K562 (cell line): ENCODE measurements at regions not wholly inside any gene's neighbourhood (a gene's known extent, or its start where the extent isn't known, plus 50 kb on each side); places are given as distances from the start of the nearest gene placed in this dataset.

Experiments used
- ATAC-seq: fragments of 200-7000 bp; cut with Tn5 transposase; 3 replicates; pipeline ENCODE4 v1.9.1; 2020; ENCODE audit warnings: moderate library complexity
- BruUV-seq: library from RNA; stranded (reverse); fragments of 400-500 nt; replicated peaks from 2 replicates; lab custom pipeline; 2021; lab: Mats Ljungman, UMichigan
- CTCF ChIA-PET: fragments of 300-600 bp; formaldehyde crosslinking; extraction: SDS; loops from one replicate; lab custom pipeline; 2021; ENCODE audit warnings: low intra/inter-chr PET ratio; lab: Yijun Ruan, JAX
- POLR2A ChIA-PET: fragments of 300-600, 350-650 bp; sonication (Branson Sonifier 250); formaldehyde crosslinking; extraction: SDS; loops from one replicate; lab custom pipeline; 2021; ENCODE audit warnings: antibody characterized with exemption, inconsistent platforms; lab: Yijun Ruan, JAX
- DNase-seq, 4 experiments: peaks; one replicate each; pipeline versions ENCODE4 v3.0.0 to v3.0.0-alpha.2; 2011 to 2018; ENCODE audit warnings: low spot score in 3 of 4, mixed read lengths in 3 of 4; ENCODE audit errors: extremely low read depth in 1 of 4
- FAIRE-seq: peaks from 2 replicates; lab custom pipeline; 2011; peaks lifted over from hg19 to GRCh38; lab: Jason Lieb, UNC
- H2AFZ ChIP-seq: 2 replicates; pipeline ENCODE4 v1.6.0; 2011; ENCODE audit warnings: low read depth, low read length, control low read depth, inconsistent platforms
- H3K27ac ChIP-seq: fragments of 200-600 bp; 3 replicates; pipeline ENCODE4 v1.8.0; 2011; ENCODE audit warnings: low read depth, mild to moderate bottlenecking, control low read depth, inconsistent platforms, low read length, moderate library complexity, mixed read lengths; ENCODE audit errors: extremely low read depth
- H3K27me3 ChIP-seq, 2 experiments: fragments of 300-600 bp in 1 of 2; 2 replicates in 1 of 2; 3 replicates in 1 of 2; pipeline versions ENCODE4 v1.6.0 to v1.8.0; 2011; ENCODE audit warnings: inconsistent platforms in 2 of 2, low read length in 2 of 2, mild to moderate bottlenecking in 1 of 2, mixed read lengths in 1 of 2, moderate library complexity in 1 of 2; ENCODE audit not compliant: control insufficient read depth in 2 of 2, insufficient read depth in 2 of 2
- H3K36me3 ChIP-seq: fragments of 300-600 bp; 3 replicates; pipeline ENCODE4 v1.8.0; 2011; ENCODE audit warnings: mild to moderate bottlenecking, low read length, inconsistent platforms; ENCODE audit not compliant: control insufficient read depth, insufficient read depth
- H3K4me1 ChIP-seq, 2 experiments: fragments of 200-600 bp in 1 of 2; replicated peaks in 1 of 2; 2 replicates in 1 of 2; 3 replicates in 1 of 2; pipeline versions ENCODE4 v1.5.1 to v1.8.0; 2011; ENCODE audit warnings: inconsistent platforms in 2 of 2, low read length in 2 of 2, mild to moderate bottlenecking in 1 of 2, mixed read lengths in 1 of 2, moderate library complexity in 1 of 2; ENCODE audit not compliant: control insufficient read depth in 2 of 2, insufficient read depth in 2 of 2
- H3K4me2 ChIP-seq: 2 replicates; pipeline ENCODE4 v1.6.1; 2011; ENCODE audit warnings: low read length, control low read depth, inconsistent platforms, mixed read lengths; ENCODE audit not compliant: insufficient read depth
- H3K4me3 ChIP-seq: fragments of 200-600 bp; sonication (generic), shearing (Covaris generic); 2 replicates; pipeline ENCODE4 v1.5.1; 2016; ENCODE audit warnings: control low read depth, inconsistent platforms
- H3K79me2 ChIP-seq: fragments of 200-600 bp; 3 replicates; pipeline ENCODE4 v1.8.0; 2011; ENCODE audit warnings: low read length, inconsistent platforms; ENCODE audit not compliant: control insufficient read depth, insufficient read depth
- H3K9ac ChIP-seq, 2 experiments: 2 replicates each; pipeline versions ENCODE4 v1.6.0 to v1.6.1; 2011; ENCODE audit warnings: low read depth in 2 of 2, low read length in 2 of 2, control low read depth in 1 of 2, inconsistent platforms in 1 of 2, mild to moderate bottlenecking in 1 of 2, mixed read lengths in 1 of 2; ENCODE audit not compliant: insufficient read depth in 1 of 2
- H3K9me1 ChIP-seq: one replicate; pipeline ENCODE4 v1.6.0; 2011; ENCODE audit warnings: inconsistent platforms, mild to moderate bottlenecking, low read length, moderate library complexity; ENCODE audit not compliant: control insufficient read depth, insufficient read depth
- H3K9me3 ChIP-seq: replicated peaks from 2 replicates; pipeline ENCODE4 v1.5.1; 2011; ENCODE audit warnings: low read depth, low read length, inconsistent platforms; ENCODE audit not compliant: control insufficient read depth, insufficient read depth
- H4K20me1 ChIP-seq: replicated peaks from 2 replicates; pipeline ENCODE4 v1.6.1; 2011; ENCODE audit warnings: low read length, inconsistent platforms, mixed read lengths; ENCODE audit not compliant: control insufficient read depth, insufficient read depth
- CEBPG ChIP-seq, 3 experiments: fragments of 200-800 bp in 1 of 3; sonication (Bioruptor generic) in 1 of 3; sonication (generic) in 1 of 3; formaldehyde crosslinking in 1 of 3; IDR thresholded peaks in 2 of 3; conservative IDR thresholded peaks in 1 of 3; 2 replicates each; pipeline versions ENCODE4 v1.6.1 to v1.8.0; 2016 to 2022; ENCODE audit warnings: missing compliant biosample characterization in 2 of 3, missing genetic modification characterization in 2 of 3, mild to moderate bottlenecking in 1 of 3, missing genetic modification reagents in 1 of 3
- DDX20 ChIP-seq: fragments of 450-650 bp; IDR thresholded peaks from 2 replicates; pipeline ENCODE4 v1.6.1; 2016; ENCODE audit warnings: missing genetic modification characterization, low read depth, mild to moderate bottlenecking, missing compliant biosample characterization, moderate library complexity
- E4F1 ChIP-seq: fragments of 250-450 bp; sonication (Bioruptor Pico); IDR thresholded peaks from 2 replicates; pipeline ENCODE4 v1.5.0; 2021; ENCODE audit warnings: mild to moderate bottlenecking, borderline replicate concordance
- GATAD2B ChIP-seq: fragments of 450-650 bp; IDR thresholded peaks from 2 replicates; pipeline ENCODE4 v1.6.1; 2017; ENCODE audit warnings: mild to moderate bottlenecking, borderline replicate concordance
- HNRNPH1 ChIP-seq: fragments of 200-400 bp; formaldehyde crosslinking; optimal IDR thresholded peaks from 2 replicates; pipeline ENCODE3; 2017; ENCODE audit warnings: low read depth, mild to moderate bottlenecking, low read length, moderate library complexity
- POLR2H ChIP-seq: IDR thresholded peaks from 2 replicates; pipeline ENCODE4 v1.6.1; 2016; ENCODE audit warnings: missing genetic modification characterization, low read depth, mild to moderate bottlenecking, control low read depth, missing compliant biosample characterization, moderate library complexity
- RBM15 ChIP-seq: fragments of 200-400 bp; formaldehyde crosslinking; IDR thresholded peaks from 2 replicates; pipeline ENCODE4 v1.6.1; 2018; ENCODE audit warnings: mild to moderate bottlenecking, low read length, moderate library complexity; ENCODE audit not compliant: insufficient read depth
- RCOR1 ChIP-seq, 2 experiments: IDR thresholded peaks; 2 replicates each; pipeline ENCODE4 v1.6.1; 2012; ENCODE audit warnings: low read depth in 2 of 2, low read length in 2 of 2, borderline replicate concordance in 1 of 2, improper control_type of control experiment in 1 of 2
- RFX1 ChIP-seq: fragments of 450-650 bp; IDR thresholded peaks from 2 replicates; pipeline ENCODE4 v1.6.1; 2016; ENCODE audit warnings: mild to moderate bottlenecking, moderate library complexity
- SRSF7 ChIP-seq: fragments of 200-400 bp; formaldehyde crosslinking; optimal IDR thresholded peaks from 2 replicates; pipeline ENCODE3; 2017; ENCODE audit warnings: mild to moderate bottlenecking, low read depth, low read length
- TCF7 ChIP-seq: sonication (generic); IDR thresholded peaks from 2 replicates; pipeline ENCODE4 v1.6.1; 2016; ENCODE audit warnings: antibody characterized with exemption, borderline replicate concordance
- ZBTB1 ChIP-seq: sonication (generic); formaldehyde crosslinking; IDR thresholded peaks from 2 replicates; pipeline ENCODE4 v1.8.1; 2023; ENCODE audit warnings: missing genetic modification reagents, low read depth, mild to moderate bottlenecking, borderline replicate concordance
- ZNF239 ChIP-seq: fragments of 250-450 bp; sonication (Bioruptor Pico); IDR thresholded peaks from 2 replicates; pipeline ENCODE4 v1.4.0; 2020; ENCODE audit warnings: mild to moderate bottlenecking
- ZNF24 ChIP-seq: fragments of 450-650 bp; IDR thresholded peaks from 2 replicates; pipeline ENCODE4 v1.6.1; 2016
- ZNF408 ChIP-seq: fragments of 250-450 bp; sonication (Bioruptor Pico); IDR thresholded peaks from 2 replicates; pipeline ENCODE4 v1.4.0; 2020; ENCODE audit warnings: low read depth, mild to moderate bottlenecking, moderate library complexity
- WGBS: fragments of 100-300 bp; shearing (Covaris generic); methylation state at CpG from one replicate; pipeline ENCODE4 v1.1.6; 2016; ENCODE audit warnings: low coverage, mixed read lengths; ENCODE audit not compliant: insufficient coverage; ENCODE audit errors: missing lambda C conversion rate; 5-methylcytosine and 5-hydroxymethylcytosine counted together
- in situ Hi-C: fragments of 300-500 bp; cut with MboI; formaldehyde crosslinking; loops from 4 replicates; pipeline ENCODE4 v1.15.0; 2018; ENCODE audit warnings: inconsistent platforms, mixed read lengths
- intact Hi-C: fragments of 100-400 bp; cut with micrococcal nuclease; formaldehyde crosslinking; loops from 2 replicates; pipeline ENCODE4 v1.14.2; 2022
- TF ChIP-seq, protein P1 (sequence below): fragments of 250-450 bp; sonication (Bioruptor Pico); IDR thresholded peaks from 2 replicates; pipeline ENCODE4 v1.8.0; 2022; ENCODE audit warnings: inconsistent platforms
- TF ChIP-seq, protein P2 (sequence below): fragments of 250-450 bp; sonication (Bioruptor Pico); IDR thresholded peaks from 2 replicates; pipeline ENCODE4 v1.9.0; 2021; ENCODE audit warnings: mild to moderate bottlenecking

DNA sequence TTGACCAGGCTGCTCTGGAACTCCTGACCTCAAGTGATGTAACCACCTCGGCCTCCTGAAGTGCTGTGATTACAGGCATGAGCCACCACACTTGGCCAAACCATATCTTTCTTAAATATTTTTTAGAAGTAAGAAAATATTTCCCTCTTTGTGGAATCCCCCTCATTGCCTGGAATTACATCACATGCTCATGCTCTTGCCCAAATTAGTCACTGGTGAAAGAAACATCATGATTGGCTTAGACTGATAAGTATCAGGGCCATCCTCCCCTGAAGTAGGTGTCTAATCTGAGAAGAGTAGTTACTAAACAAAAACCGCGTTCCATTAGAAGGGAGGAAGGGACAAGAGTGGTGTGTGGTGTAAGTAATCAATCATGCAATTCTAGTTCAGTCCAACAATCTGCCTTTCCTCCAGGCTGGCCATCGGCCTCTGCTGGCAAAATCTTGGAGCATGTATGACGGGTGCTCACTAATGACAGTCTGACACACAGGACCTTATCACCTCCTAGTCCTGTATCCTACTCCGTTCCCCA lies 52.3 kb upstream of the SCG2 start (continued):
- TF ChIP-seq POLR2H (tag) (peak; percentile 64; the same call in 1 of the 2 replicates), GATAD2B (no peak), CEBPG (CRISPR knock-in tag; IDR thresholded peaks at IDR 0.05) (no peak), CEBPG (tag; conservative IDR thresholded peaks at IDR 0.05 in 1 of 2, IDR thresholded peaks at IDR 0.05 in 1 of 2) (peak; percentile 77 to 96), RBM15 (no peak), RCOR1 (IDR thresholded peaks at IDR 0.05; ENCODE audit: borderline replicate concordance in 1 of 2, low read depth in 2 of 2, low read length in 2 of 2) (peak in 1 of 2 experiments; percentile 28; a peak in 1 of 4 replicates)
- TF ChIP-seq, all 486 proteins: peak for 28

GRCh38 chr2:223652902-223653301 lies 50.7 kb upstream of the SCG2 start:
- DNase-seq (no peak), ATAC-seq (no peak), FAIRE-seq (no peak)
- H3K4me2 ChIP-seq: no peak overlapping the region
- no peak overlapping the region for H2AFZ ChIP-seq
- H3K27ac ChIP-seq: no peak overlapping the region
- H4K20me1 ChIP-seq: no peaks in the 10 kb centered on the region
- H3K36me3 ChIP-seq: no peaks in the 10 kb centered on the region
- ChIA-PET POLR2A (interaction anchor here (0.7 kb wide), 1 partner anchor 208 kb away, joined by 3 read pairs; no protein-coding TSS in a partner anchor), CTCF (no interaction called here)
- H3K9me3 ChIP-seq: no peaks in the 10 kb centered on the region
- no peaks in the 10 kb centered on the region for H3K9me1 ChIP-seq
- H3K9ac ChIP-seq: no peak overlapping the region
- WGBS: 27% methylated on average over 1 of the region's 1 CpG
- no TSS peak for BruUV-seq
- no peak overlapping the region for H3K4me3 ChIP-seq
- in situ Hi-C loops: no loop called here
- no peaks in the 10 kb centered on the region for H3K27me3 ChIP-seq
- H3K79me2 ChIP-seq: no peaks in the 10 kb centered on the region
- peaks cover 0 to 6% of the 10 kb centered on the region in 2 experiments; a peak in 1 of 5 replicates for H3K4me1 ChIP-seq
- intact Hi-C loops: no loop called here
- TF ChIP-seq ZNF24: no peak
- TF ChIP-seq, protein P1, sequence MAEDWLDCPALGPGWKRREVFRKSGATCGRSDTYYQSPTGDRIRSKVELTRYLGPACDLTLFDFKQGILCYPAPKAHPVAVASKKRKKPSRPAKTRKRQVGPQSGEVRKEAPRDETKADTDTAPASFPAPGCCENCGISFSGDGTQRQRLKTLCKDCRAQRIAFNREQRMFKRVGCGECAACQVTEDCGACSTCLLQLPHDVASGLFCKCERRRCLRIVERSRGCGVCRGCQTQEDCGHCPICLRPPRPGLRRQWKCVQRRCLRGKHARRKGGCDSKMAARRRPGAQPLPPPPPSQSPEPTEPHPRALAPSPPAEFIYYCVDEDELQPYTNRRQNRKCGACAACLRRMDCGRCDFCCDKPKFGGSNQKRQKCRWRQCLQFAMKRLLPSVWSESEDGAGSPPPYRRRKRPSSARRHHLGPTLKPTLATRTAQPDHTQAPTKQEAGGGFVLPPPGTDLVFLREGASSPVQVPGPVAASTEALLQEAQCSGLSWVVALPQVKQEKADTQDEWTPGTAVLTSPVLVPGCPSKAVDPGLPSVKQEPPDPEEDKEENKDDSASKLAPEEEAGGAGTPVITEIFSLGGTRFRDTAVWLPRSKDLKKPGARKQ (CRISPR knock-in tag): no peak
- TF ChIP-seq E4F1 (CRISPR knock-in tag): no peak
- no peak for TF ChIP-seq ZNF239 (CRISPR knock-in tag)
- TF ChIP-seq GATAD2B: no peak
- TF ChIP-seq ZNF408: no peak
- TF ChIP-seq ZBTB1 (CRISPR knock-in tag): no peak
- no peak for TF ChIP-seq DDX20 (tag)
- no peak for TF ChIP-seq HNRNPH1
- TF ChIP-seq, protein P2, sequence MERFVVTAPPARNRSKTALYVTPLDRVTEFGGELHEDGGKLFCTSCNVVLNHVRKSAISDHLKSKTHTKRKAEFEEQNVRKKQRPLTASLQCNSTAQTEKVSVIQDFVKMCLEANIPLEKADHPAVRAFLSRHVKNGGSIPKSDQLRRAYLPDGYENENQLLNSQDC (CRISPR knock-in tag): no peak
- TF ChIP-seq SRSF7: no peak
- no peak for TF ChIP-seq TCF7
- no peak for TF ChIP-seq RFX1
